HG02938 (cell line): ENCODE measurements at regions not wholly inside any gene's neighbourhood (a gene's known extent, or its start where the extent isn't known, plus 50 kb on each side); places are given as distances from the start of the nearest gene placed in this dataset.
"Not testable (repeated sequence)": the region's sequence is repeated elsewhere in the genome, so short reads cannot be mapped to it uniquely, and the experiment has no call there.

ENCODE experiments used
- ATAC-seq: cut with Tn5 transposase; IDR thresholded peaks from one replicate; pipeline ENCODE4 v1.9.1; 2021; ENCODE audit warnings: mild to moderate bottlenecking, moderate library complexity; ENCODE audit not compliant: unreplicated experiment

DNA sequence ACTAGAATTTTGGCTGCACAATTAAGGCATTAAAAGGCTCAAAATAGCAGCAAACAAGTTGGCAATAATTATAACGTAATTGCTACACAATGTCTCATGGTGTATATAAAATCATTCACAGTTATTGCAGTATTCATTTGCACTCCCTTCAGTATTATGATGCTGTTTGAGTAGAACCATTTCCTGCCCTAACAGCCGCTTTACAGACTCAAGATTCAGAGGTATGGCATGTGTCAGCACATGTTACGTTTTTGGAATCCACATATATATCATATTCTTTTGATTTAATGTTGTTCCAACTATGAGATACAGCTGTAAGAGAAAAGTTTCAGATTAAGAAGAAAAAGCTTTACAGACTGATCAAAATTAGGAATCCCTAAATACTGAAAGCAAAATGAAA, 56.3 kb upstream of the NCKAP5 start:
- no peak for ATAC-seq

GRCh38 chr2:133627741-133628140, 59.5 kb upstream of the NCKAP5 start:
- no peak for ATAC-seq

- ATAC-seq: no peak
These were observed 65.0 kb upstream of the NCKAP5 start for GRCh38 chr2:133633309-133633708.

DNA sequence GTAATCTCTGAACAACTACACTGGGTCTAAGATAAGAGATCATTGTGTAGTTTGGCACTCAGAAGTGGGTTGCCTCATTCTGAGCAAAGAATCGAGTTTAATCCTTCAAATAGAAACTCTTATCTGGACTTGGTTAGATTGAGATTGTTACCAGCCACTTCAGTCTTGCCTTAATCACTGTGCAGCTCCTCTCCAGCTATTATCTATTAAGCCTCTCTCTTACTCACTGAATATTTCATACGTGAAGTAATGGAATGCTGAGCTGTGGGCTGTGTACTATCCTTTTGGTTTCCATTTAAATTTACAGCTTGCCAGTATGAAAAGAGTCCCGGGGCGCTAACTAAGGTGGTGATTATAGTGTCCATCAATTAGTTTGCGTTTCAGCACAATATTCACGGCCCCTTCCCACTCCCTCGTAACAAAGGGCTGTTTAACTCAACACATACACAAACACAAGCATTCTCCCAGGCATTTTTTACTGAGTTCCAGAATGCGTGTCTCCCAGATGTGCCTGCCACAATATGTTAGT, 65.7 kb upstream of the NCKAP5 start:
- no peak for ATAC-seq

GRCh38 chr2:133635131-133635530, 66.9 kb upstream of the NCKAP5 start:
- ATAC-seq: no peak

DNA sequence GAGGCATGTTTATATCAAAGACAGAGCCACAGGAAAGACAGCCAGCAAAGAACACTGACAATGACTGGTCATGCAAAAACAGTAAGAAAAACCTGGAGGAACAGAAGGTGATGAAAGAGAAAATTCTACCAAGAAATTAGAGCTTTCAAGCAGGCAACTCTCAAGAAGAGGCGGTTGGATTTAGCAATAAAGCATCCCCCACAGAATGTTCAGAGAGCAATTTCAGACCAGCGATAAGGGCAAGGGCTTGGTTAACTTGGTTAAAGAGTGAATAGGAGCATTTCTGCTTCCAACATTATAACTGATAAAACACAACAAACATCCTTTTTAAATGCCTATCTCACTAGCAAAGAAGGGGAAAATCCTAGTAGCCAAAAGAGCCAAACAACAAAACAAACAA, 68.0 kb upstream of the NCKAP5 start:
- no peak for ATAC-seq

DNA sequence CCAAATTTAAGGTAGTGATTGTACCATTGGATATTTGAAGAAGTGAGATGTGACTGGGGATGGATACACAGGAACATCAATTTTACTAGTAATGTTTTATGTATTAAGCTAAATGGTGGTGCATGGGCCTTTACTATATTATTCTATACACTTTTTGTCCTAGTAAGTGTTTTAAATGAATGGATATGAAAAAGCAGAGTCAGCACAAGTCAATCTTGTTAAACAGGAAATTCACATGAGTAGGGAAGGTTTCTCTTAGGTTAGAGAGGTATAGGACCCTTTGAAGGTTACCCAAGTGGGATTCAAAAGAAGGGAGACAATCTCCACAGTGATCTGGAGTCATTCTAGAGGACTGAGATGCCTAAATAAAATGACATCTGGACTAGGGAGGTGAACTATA, 71.8 kb upstream of the NCKAP5 start:
- no peak for ATAC-seq

DNA sequence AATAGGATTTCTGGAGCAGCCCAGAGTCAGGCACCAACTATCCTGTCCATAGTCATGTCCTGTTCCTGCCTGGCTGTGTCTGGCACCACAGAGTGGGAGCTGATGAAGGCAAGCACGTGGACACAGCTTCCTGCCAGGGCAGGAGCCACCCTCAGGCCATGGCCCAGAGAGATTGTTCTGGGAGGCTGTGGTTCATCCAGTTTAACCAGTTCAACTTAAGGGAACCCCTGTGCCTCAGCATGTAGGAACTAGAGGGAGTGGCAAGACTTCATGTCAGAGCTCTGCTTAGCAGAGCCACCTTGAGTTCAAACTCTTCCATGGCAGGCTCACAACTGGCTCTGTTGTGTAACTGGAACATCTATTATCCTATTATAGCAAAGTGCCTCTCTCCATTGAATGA, 73.2 kb upstream of the NCKAP5 start:
- no peak for ATAC-seq

- ATAC-seq: no peak
These were observed 73.9 kb upstream of the NCKAP5 start for GRCh38 chr2:133641942-133642725.

DNA sequence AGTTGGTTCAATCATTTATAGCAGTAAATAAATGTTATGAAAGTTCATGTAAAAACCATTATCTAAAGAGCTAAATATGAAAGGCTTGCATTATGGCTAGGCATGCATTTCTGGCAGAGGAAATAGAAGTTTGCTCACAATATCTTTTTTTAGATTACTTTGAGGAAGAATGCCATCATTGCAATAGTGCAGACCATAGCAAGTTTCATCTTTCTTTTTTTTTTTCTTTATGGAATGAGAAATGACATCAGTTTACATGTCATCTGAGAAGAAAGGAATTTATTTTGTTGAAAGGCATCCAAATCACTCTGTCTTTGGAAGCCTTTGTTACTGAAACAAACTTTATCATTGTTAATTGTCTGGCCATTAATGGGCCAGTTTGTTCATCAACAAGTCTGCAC, 74.5 kb upstream of the NCKAP5 start:
- no peak for ATAC-seq

DNA sequence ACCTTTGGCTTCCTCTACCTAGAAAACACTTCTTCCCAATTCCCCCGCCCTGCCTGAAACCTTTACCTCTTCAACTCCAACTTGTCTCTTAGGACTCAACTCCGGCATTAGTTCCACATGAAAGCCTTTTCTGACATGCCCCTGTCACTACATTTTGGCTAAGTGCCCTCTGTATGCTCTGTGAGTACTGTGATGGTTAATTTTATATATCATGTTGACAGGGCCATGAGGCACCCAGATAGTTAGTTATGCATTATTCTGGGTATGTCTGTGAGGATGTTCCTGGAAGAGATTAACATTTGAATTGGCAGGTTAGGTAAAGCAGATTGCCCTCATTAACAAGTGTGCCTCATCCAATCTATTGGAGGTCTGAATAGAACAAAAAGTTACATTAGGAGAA, 75.6 kb upstream of the NCKAP5 start:
- no peak for ATAC-seq

DNA sequence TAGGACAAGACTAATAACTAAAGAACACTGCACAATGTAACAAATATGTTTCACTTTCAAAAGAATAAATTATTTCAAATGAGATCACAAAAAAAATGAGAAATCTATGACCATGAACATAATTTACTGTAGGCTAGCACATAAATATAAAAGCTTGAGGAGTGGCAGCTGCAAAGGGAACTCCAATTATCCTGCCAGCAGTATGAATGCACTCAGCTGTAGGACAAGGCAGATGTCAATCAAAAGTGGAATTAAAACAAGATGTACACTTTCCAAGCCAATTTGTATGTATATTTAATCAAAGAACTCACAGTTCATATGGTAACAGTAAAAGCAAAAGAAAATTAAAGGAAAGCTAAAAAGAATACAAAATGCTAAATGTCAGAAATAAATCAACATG, 76.6 kb upstream of the NCKAP5 start:
- no peak for ATAC-seq

DNA sequence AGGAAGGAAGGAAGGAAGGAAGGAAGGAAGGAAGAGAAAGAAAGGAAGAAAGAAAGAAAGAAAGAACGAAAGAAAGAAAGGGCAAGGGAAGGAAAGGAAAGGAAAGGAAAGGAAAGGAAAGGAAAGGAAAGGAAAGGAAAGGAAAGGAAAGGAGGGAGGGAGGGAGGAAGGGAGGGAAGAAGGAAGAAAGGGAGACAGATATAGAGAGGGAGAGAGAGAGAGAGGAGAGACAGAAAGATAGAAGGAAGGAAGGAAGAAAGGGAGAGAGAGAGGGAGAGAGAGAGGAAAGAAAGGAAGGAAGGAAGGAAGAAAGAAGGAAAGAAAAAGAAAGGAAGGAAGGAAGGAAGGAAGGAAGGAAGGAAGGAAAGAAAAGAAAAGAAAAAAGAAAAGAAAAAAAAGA, 79.1 kb upstream of the NCKAP5 start:
- ATAC-seq: not testable (repeated sequence)

- no peak for ATAC-seq
These were observed 83.6 kb upstream of the NCKAP5 start for GRCh38 chr2:133651861-133652260.

GRCh38 chr2:133652398-133652797, 84.1 kb upstream of the NCKAP5 start:
- ATAC-seq: no peak

GRCh38 chr2:133653056-133653455, 84.8 kb upstream of the NCKAP5 start:
- no peak for ATAC-seq

DNA sequence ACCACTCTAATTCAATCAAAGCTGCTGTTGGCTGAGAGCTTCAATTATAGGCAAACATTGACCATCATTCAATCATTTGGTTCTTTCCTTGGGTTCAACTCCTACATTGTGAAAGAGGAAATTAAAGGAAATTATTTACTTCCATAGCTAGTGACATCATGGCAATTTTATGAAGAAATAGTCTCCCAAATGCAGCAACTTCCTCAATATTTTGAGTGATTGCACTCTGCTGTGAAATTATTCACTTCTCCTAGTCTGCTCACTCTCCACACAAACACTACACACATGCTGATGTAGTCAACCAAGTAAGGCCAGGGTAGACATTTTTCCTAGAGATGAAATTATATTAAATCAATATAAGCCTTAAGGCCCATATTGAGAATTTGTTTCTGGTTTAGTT, 86.7 kb upstream of the NCKAP5 start:
- ATAC-seq: no peak

GRCh38 chr2:133655610-133656009, 87.3 kb upstream of the NCKAP5 start:
- no peak for ATAC-seq

- ATAC-seq: no peak
These were observed 89.3 kb upstream of the NCKAP5 start for GRCh38 chr2:133657591-133657990.

- no peak for ATAC-seq
These were observed 90.0 kb upstream of the NCKAP5 start for GRCh38 chr2:133658020-133658903.

DNA sequence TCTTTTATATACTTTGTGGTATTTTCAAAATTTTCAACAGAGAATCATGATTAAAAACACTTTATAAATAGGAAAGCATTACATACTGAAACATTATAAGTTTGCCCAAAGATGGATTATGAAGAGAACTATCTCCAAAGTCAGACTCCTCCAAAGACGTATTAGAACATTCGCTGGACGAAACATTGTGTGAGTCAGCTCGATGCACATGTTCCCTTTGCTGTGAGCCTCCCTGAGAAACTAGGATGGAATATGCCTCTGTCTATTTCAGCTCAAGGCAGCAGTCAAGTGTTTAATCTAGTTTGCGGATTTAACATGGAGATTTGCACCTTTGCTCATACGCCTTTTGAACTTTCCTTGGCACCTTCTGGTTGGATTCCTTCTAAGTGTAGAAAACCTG, 92.2 kb upstream of the NCKAP5 start:
- ATAC-seq: no peak

- ATAC-seq: no peak
These were observed 93.1 kb upstream of the NCKAP5 start for GRCh38 chr2:133661392-133661791.
